ENCODE measurements at regions not wholly inside any gene's neighbourhood (a gene's known extent, or its start where the extent isn't known, plus 50 kb on each side); places are given as distances from the start of the nearest gene placed in this dataset.

GRCh38 chr5:92916036-92916435 lies 665.0 kb downstream of the NR2F1-AS1 start:
- TF ChIP-seq, protein P1, sequence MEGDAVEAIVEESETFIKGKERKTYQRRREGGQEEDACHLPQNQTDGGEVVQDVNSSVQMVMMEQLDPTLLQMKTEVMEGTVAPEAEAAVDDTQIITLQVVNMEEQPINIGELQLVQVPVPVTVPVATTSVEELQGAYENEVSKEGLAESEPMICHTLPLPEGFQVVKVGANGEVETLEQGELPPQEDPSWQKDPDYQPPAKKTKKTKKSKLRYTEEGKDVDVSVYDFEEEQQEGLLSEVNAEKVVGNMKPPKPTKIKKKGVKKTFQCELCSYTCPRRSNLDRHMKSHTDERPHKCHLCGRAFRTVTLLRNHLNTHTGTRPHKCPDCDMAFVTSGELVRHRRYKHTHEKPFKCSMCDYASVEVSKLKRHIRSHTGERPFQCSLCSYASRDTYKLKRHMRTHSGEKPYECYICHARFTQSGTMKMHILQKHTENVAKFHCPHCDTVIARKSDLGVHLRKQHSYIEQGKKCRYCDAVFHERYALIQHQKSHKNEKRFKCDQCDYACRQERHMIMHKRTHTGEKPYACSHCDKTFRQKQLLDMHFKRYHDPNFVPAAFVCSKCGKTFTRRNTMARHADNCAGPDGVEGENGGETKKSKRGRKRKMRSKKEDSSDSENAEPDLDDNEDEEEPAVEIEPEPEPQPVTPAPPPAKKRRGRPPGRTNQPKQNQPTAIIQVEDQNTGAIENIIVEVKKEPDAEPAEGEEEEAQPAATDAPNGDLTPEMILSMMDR (IDR thresholded peaks at IDR 0.05; ENCODE audit: insufficient read depth, low read length) = no peak
- no peak for TF ChIP-seq GABPA (IDR thresholded peaks at IDR 0.05; ENCODE audit: low read depth)

Measured in HL-60 (cell line).